ENCODE measurements at regions not wholly inside any gene's neighbourhood (a gene's known extent, or its start where the extent isn't known, plus 50 kb on each side); places are given as distances from the start of the nearest gene placed in this dataset.

GRCh38 chr6:137653706-137654059 is 159.5 kb upstream of the OLIG3 start:
- TF ChIP-seq POLR2A (IDR thresholded peaks at IDR 0.05; ENCODE audit: low read depth, low read length) (no peak), SMC3 (IDR thresholded peaks at IDR 0.05; ENCODE audit: low read depth, low read length) (no peak), RFX5 (IDR thresholded peaks at IDR 0.05; ENCODE audit: low read depth, low read length) (no peak), CTCF (conservative IDR thresholded peaks at IDR 0.05; ENCODE audit: low read depth, low read length) (no peak), FOS (IDR thresholded peaks at IDR 0.05; ENCODE audit: low read depth, low read length) (no peak), RAD21 (IDR thresholded peaks at IDR 0.05; ENCODE audit: low read length) (no peak), USF2 (IDR thresholded peaks at IDR 0.05; ENCODE audit: low read depth, low read length) (no peak), MAZ (IDR thresholded peaks at IDR 0.05; ENCODE audit: borderline replicate concordance, low read depth, low read length) (no peak), RCOR1 (IDR thresholded peaks at IDR 0.05; ENCODE audit: insufficient replicate concordance, low read length) (no peak), CEBPB (IDR thresholded peaks at IDR 0.05; ENCODE audit: low read depth, low read length) (no peak), CHD1 (IDR thresholded peaks at IDR 0.05; ENCODE audit: low read depth, low read length) (no peak)
